HEK293 (cell line): ENCODE measurements at regions not wholly inside any gene's neighbourhood (a gene's known extent, or its start where the extent isn't known, plus 50 kb on each side); places are given as distances from the start of the nearest gene placed in this dataset.

Experiments used
- CTCF ChIA-PET: fragments of 350-600 bp; formaldehyde crosslinking; extraction: SDS; loops from one replicate; lab custom pipeline; 2021; ENCODE audit warnings: antibody characterized with exemption; lab: Yijun Ruan, JAX
- POLR2A ChIA-PET: fragments of 300-600 bp; formaldehyde crosslinking; extraction: SDS; loops from one replicate; lab custom pipeline; 2020; ENCODE audit warnings: antibody characterized with exemption, inconsistent platforms; lab: Yijun Ruan, JAX
- H3K27ac ChIP-seq: fragments of 200-500 bp; sonication (Bioruptor generic); 2 replicates; pipeline ENCODE4 v1.5.1; 2014; ENCODE audit warnings: low read depth, low read length, control low read depth, inconsistent platforms; ENCODE audit errors: extremely low read depth
- H3K36me3 ChIP-seq, 2 experiments: fragments of 200-500 bp in 1 of 2; sonication (Bioruptor generic) in 1 of 2; 1 replicate in 1 of 2; 2 replicates in 1 of 2; pipeline ENCODE4 v1.5.1; 2014 to 2017; ENCODE audit warnings: inconsistent platforms in 2 of 2, low read length in 2 of 2; ENCODE audit not compliant: control insufficient read depth in 2 of 2, insufficient read depth in 1 of 2
- H3K4me1 ChIP-seq: fragments of 200-500 bp; sonication (Bioruptor generic); 2 replicates; pipeline ENCODE4 v1.5.1; 2014; ENCODE audit warnings: mild to moderate bottlenecking, low read length, inconsistent platforms; ENCODE audit not compliant: control insufficient read depth, insufficient read depth
- H3K4me3 ChIP-seq: 2 replicates; pipeline ENCODE4 v1.5.1; 2011; ENCODE audit warnings: low read depth, mild to moderate bottlenecking, control low read depth, low read length, moderate library complexity
- H3K9me3 ChIP-seq: fragments of 200-500 bp; sonication (Bioruptor generic); 2 replicates; pipeline ENCODE4 v1.5.1; 2014; ENCODE audit warnings: low read depth, low read length, inconsistent platforms; ENCODE audit not compliant: control insufficient read depth, insufficient read depth
- FEZF1 ChIP-seq: fragments of 450-650 bp; formaldehyde crosslinking; IDR thresholded peaks from 2 replicates; pipeline ENCODE4 v1.5.1; 2016; ENCODE audit warnings: missing biosample characterization, missing genetic modification characterization
- GLI2 ChIP-seq: fragments of 450-650 bp; formaldehyde crosslinking; IDR thresholded peaks from 2 replicates; pipeline ENCODE4; 2017; ENCODE audit warnings: missing biosample characterization, missing genetic modification characterization, low read depth, borderline replicate concordance
- GLIS2 ChIP-seq: fragments of 450-650 bp; formaldehyde crosslinking; IDR thresholded peaks from 2 replicates; pipeline ENCODE4 v1.5.1; 2016; ENCODE audit warnings: missing biosample characterization, missing genetic modification characterization
- MZF1 ChIP-seq: fragments of 450-650 bp; formaldehyde crosslinking; IDR thresholded peaks from 2 replicates; pipeline ENCODE4 v1.5.1; 2017; ENCODE audit warnings: missing biosample characterization, missing genetic modification characterization, borderline replicate concordance
- TRIM28 ChIP-seq: IDR thresholded peaks from 2 replicates; pipeline ENCODE4 v1.6.1; 2011; ENCODE audit warnings: low read length, control low read depth, borderline replicate concordance
- YY2 ChIP-seq: fragments of 450-650 bp; formaldehyde crosslinking; IDR thresholded peaks from 2 replicates; pipeline ENCODE4 v1.5.1; 2016; ENCODE audit warnings: missing biosample characterization, missing genetic modification characterization
- ZBTB11 ChIP-seq: fragments of 450-650 bp; formaldehyde crosslinking; conservative IDR thresholded peaks from 2 replicates; pipeline ENCODE4 v1.5.1; 2016; ENCODE audit warnings: low read depth, missing biosample characterization, missing genetic modification characterization
- ZBTB8A ChIP-seq: fragments of 450-650 bp; formaldehyde crosslinking; IDR thresholded peaks from 2 replicates; pipeline ENCODE4 v1.5.1; 2016; ENCODE audit warnings: missing biosample characterization, missing genetic modification characterization
- ZNF146 ChIP-seq: fragments of 450-650 bp; formaldehyde crosslinking; IDR thresholded peaks from 2 replicates; pipeline ENCODE4 v1.5.1; 2016; ENCODE audit warnings: missing biosample characterization, missing genetic modification characterization
- ZNF155 ChIP-seq: fragments of 450-650 bp; formaldehyde crosslinking; IDR thresholded peaks from 2 replicates; pipeline ENCODE4 v1.5.1; 2016; ENCODE audit warnings: missing biosample characterization, missing genetic modification characterization
- ZNF157 ChIP-seq: fragments of 450-650 bp; formaldehyde crosslinking; IDR thresholded peaks from 2 replicates; pipeline ENCODE4 v1.5.1; 2016; ENCODE audit warnings: missing biosample characterization, missing genetic modification characterization
- ZNF16 ChIP-seq: fragments of 450-650 bp; formaldehyde crosslinking; IDR thresholded peaks from 2 replicates; pipeline ENCODE4 v1.5.1; 2016; ENCODE audit warnings: low read depth, missing biosample characterization, missing genetic modification characterization
- ZNF335 ChIP-seq: fragments of 450-650 bp; formaldehyde crosslinking; conservative IDR thresholded peaks from 2 replicates; pipeline ENCODE4 v1.5.1; 2016; ENCODE audit warnings: missing biosample characterization, missing genetic modification characterization
- ZNF37A ChIP-seq: fragments of 450-650 bp; IDR thresholded peaks from 2 replicates; pipeline ENCODE4 v1.5.1; 2018; ENCODE audit warnings: missing biosample characterization, missing genetic modification characterization
- ZNF416 ChIP-seq: fragments of 450-650 bp; formaldehyde crosslinking; IDR thresholded peaks from 2 replicates; pipeline ENCODE4 v1.5.1; 2016; ENCODE audit warnings: missing biosample characterization, missing genetic modification characterization
- ZNF473 ChIP-seq: fragments of 450-650 bp; formaldehyde crosslinking; IDR thresholded peaks from 2 replicates; pipeline ENCODE4 v1.5.1; 2017; ENCODE audit warnings: missing biosample characterization, missing genetic modification characterization
- ZNF501 ChIP-seq: fragments of 450-650 bp; formaldehyde crosslinking; IDR thresholded peaks from 2 replicates; pipeline ENCODE4 v1.5.1; 2016; ENCODE audit warnings: missing biosample characterization, missing genetic modification characterization
- ZNF660 ChIP-seq: fragments of 450-650 bp; IDR thresholded peaks from 2 replicates; pipeline ENCODE4 v1.5.1; 2018; ENCODE audit warnings: missing biosample characterization, mild to moderate bottlenecking, missing genetic modification characterization
- ZNF677 ChIP-seq: fragments of 450-650 bp; IDR thresholded peaks from 2 replicates; pipeline ENCODE4 v1.5.0; 2018; ENCODE audit warnings: missing biosample characterization, mild to moderate bottlenecking, missing genetic modification characterization, moderate library complexity
- ZNF747 ChIP-seq: fragments of 450-650 bp; formaldehyde crosslinking; IDR thresholded peaks from 2 replicates; pipeline ENCODE4 v1.5.1; 2016; ENCODE audit warnings: missing biosample characterization, missing genetic modification characterization
- ZNF76 ChIP-seq: fragments of 450-650 bp; formaldehyde crosslinking; IDR thresholded peaks from 2 replicates; pipeline ENCODE4; 2016; ENCODE audit warnings: low read depth, missing biosample characterization, missing genetic modification characterization, borderline replicate concordance
- ZSCAN5A ChIP-seq: fragments of 450-650 bp; formaldehyde crosslinking; IDR thresholded peaks from 2 replicates; pipeline ENCODE4 v1.5.1; 2016; ENCODE audit warnings: missing biosample characterization, missing genetic modification characterization
- ZXDB ChIP-seq: fragments of 450-650 bp; formaldehyde crosslinking; IDR thresholded peaks from 2 replicates; pipeline ENCODE4 v1.5.1; 2016; ENCODE audit warnings: missing biosample characterization, missing genetic modification characterization
- TF ChIP-seq, protein P1 (sequence below): fragments of 450-650 bp; formaldehyde crosslinking; IDR thresholded peaks from 2 replicates; pipeline ENCODE4 v1.5.1; 2016; ENCODE audit warnings: missing biosample characterization, missing genetic modification characterization
- TF ChIP-seq, protein P2 (sequence below): fragments of 450-650 bp; formaldehyde crosslinking; IDR thresholded peaks from 2 replicates; pipeline ENCODE4 v1.5.1; 2017; ENCODE audit warnings: missing biosample characterization, missing genetic modification characterization

GRCh38 chr12:131371401-131372170 lies 339.3 kb upstream of the SFSWAP start:
- Histone ChIP-seq H3K4me3 (no peak overlapping the region), H3K9me3 (no peaks in the 10 kb centered on the region), H3K27ac (no peak overlapping the region), H3K4me1 (no peaks in the 10 kb centered on the region), H3K36me3 (no peaks in the 10 kb centered on the region)
- POLR2A ChIA-PET = no interaction called here
- TF ChIP-seq ZNF473 (tag by site-specific recombination) (no peak), ZNF146 (tag by site-specific recombination) (no peak), YY2 (tag by site-specific recombination) (no peak), ZNF16 (tag by site-specific recombination) (no peak), ZNF416 (no peak), GLI2 (tag by site-specific recombination) (no peak), TRIM28 (no peak), GLIS2 (tag by site-specific recombination) (no peak), ZBTB11 (no peak), ZXDB (no peak), ZNF157 (no peak), ZNF155 (tag by site-specific recombination) (no peak), ZNF677 (tag by site-specific recombination) (no peak), ZNF76 (tag by site-specific recombination) (no peak), FEZF1 (tag by site-specific recombination) (no peak), ZNF660 (tag by site-specific recombination) (no peak), ZSCAN5A (no peak), ZNF501 (tag by site-specific recombination) (no peak), ZNF747 (tag by site-specific recombination) (no peak)
- TF ChIP-seq, protein P1, sequence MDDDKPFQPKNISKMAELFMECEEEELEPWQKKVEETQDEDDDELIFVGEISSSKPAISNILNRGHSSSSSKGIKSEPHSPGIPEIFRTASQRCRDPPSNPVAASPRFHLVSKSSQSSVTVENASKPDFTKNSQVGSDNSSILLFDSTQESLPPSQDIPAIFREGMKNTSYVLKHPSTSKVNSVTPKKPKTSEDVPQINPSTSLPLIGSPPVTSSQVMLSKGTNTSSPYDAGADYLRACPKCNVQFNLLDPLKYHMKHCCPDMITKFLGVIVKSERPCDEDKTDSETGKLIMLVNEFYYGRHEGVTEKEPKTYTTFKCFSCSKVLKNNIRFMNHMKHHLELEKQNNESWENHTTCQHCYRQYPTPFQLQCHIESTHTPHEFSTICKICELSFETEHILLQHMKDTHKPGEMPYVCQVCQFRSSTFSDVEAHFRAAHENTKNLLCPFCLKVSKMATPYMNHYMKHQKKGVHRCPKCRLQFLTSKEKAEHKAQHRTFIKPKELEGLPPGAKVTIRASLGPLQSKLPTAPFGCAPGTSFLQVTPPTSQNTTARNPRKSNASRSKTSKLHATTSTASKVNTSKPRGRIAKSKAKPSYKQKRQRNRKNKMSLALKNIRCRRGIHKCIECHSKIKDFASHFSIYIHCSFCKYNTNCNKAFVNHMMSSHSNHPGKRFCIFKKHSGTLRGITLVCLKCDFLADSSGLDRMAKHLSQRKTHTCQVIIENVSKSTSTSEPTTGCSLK = no peak
- CTCF ChIA-PET = no interaction called here

DNA sequence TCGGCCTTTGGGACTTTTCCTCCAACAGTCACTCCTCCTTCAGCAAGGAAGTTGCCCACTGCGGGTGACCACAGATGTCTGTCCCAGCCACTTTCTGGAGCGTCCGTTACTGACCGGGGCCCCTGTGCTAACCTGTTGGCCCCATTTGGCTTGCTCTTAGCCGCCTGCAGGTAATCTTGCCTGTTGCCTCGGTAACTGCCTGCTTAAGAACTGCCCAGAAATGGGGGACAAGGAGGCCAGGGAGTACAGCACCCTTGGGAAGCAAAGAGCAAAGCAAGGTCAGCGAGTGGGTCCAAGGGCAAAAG lies 338.8 kb upstream of the SFSWAP start:
- no peaks in the 10 kb centered on the region for H3K36me3 ChIP-seq
- CTCF ChIA-PET = no interaction called here
- no peak overlapping the region for H3K27ac ChIP-seq
- H3K9me3 ChIP-seq = no peaks in the 10 kb centered on the region
- H3K4me1 ChIP-seq = no peaks in the 10 kb centered on the region
- no peak overlapping the region for H3K4me3 ChIP-seq
- POLR2A ChIA-PET = no interaction called here
- TF ChIP-seq, protein P2, sequence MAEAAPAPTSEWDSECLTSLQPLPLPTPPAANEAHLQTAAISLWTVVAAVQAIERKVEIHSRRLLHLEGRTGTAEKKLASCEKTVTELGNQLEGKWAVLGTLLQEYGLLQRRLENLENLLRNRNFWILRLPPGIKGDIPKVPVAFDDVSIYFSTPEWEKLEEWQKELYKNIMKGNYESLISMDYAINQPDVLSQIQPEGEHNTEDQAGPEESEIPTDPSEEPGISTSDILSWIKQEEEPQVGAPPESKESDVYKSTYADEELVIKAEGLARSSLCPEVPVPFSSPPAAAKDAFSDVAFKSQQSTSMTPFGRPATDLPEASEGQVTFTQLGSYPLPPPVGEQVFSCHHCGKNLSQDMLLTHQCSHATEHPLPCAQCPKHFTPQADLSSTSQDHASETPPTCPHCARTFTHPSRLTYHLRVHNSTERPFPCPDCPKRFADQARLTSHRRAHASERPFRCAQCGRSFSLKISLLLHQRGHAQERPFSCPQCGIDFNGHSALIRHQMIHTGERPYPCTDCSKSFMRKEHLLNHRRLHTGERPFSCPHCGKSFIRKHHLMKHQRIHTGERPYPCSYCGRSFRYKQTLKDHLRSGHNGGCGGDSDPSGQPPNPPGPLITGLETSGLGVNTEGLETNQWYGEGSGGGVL = no peak
- TF ChIP-seq ZBTB8A (tag by site-specific recombination) (no peak), ZNF335 (tag by site-specific recombination) (no peak), ZNF37A (tag by site-specific recombination) (no peak), MZF1 (tag by site-specific recombination) (no peak)
